Activated naive CD4-positive, alpha-beta T cell treated with anti-CD3 and anti-CD28 coated beads for 36 hours (primary cell): ENCODE measurements at regions not wholly inside any gene's neighbourhood (a gene's known extent, or its start where the extent isn't known, plus 50 kb on each side); places are given as distances from the start of the nearest gene placed in this dataset.

Source experiments
- CTCF ChIA-PET: fragments of 350-600 bp; sonication (Branson Sonifier 250); formaldehyde crosslinking; loops from one replicate; lab custom pipeline; 2021; ENCODE audit warnings: antibody characterized with exemption; lab: Charles Lee
- DNase-seq: peaks from one replicate; pipeline ENCODE4 v3.0.0-alpha.2; 2020
- H3K27ac Mint-ChIP-seq: one replicate; pipeline ENCODE4 v1.8.0; 2021; ENCODE audit warnings: mild to moderate bottlenecking, mixed read lengths
- H3K27me3 Mint-ChIP-seq: one replicate; pipeline ENCODE4 v1.8.0; 2021; ENCODE audit warnings: low read depth, mixed read lengths
- H3K36me3 Mint-ChIP-seq: one replicate; pipeline ENCODE4 v1.8.0; 2021; ENCODE audit warnings: low read depth, mixed read lengths
- H3K4me1 Mint-ChIP-seq: one replicate; pipeline ENCODE4 v1.8.0; 2021; ENCODE audit warnings: low read depth, mixed read lengths
- H3K4me3 Mint-ChIP-seq: one replicate; pipeline ENCODE4 v1.8.0; 2021; ENCODE audit warnings: mild to moderate bottlenecking, moderate library complexity, mixed read lengths
- H3K9me3 Mint-ChIP-seq: one replicate; pipeline ENCODE4 v1.8.0; 2021; ENCODE audit warnings: mixed read lengths
- intact Hi-C: fragments of 100-400 bp; cut with micrococcal nuclease; formaldehyde crosslinking; loops from one replicate; pipeline ENCODE4 v1.15.1; 2023

DNA sequence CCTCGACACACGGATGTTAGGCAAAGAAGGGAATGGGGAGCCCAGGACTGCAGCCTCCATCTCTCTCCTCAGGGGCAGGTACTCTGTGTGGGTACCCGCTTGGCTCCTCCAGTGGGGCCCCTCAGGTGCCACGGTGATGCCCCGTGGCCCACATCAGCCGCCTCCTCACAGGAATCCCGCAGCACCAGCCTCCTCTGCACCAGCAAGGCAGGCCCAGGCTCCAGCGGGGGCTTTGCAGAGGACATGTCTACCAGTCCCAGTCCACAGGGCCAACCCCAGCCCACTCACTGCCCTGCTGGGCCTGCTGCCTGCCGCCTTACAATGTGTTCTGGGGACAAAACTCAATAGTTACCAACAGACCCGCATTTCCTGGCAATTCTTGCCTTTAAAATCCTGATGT, 61.6 kb upstream of the ADGRA1 start:
- no peak for DNase-seq
- CTCF ChIA-PET = no interaction called here
- Mint-ChIP-seq H3K9me3 (no peaks in the 10 kb centered on the region), H3K36me3 (no peaks in the 10 kb centered on the region), H3K27ac (no peak overlapping the region), H3K4me1 (no peaks in the 10 kb centered on the region), H3K4me3 (no peak overlapping the region), H3K27me3 (peaks cover 7% of the 10 kb centered on the region)
- intact Hi-C loops = no loop called here

DNA sequence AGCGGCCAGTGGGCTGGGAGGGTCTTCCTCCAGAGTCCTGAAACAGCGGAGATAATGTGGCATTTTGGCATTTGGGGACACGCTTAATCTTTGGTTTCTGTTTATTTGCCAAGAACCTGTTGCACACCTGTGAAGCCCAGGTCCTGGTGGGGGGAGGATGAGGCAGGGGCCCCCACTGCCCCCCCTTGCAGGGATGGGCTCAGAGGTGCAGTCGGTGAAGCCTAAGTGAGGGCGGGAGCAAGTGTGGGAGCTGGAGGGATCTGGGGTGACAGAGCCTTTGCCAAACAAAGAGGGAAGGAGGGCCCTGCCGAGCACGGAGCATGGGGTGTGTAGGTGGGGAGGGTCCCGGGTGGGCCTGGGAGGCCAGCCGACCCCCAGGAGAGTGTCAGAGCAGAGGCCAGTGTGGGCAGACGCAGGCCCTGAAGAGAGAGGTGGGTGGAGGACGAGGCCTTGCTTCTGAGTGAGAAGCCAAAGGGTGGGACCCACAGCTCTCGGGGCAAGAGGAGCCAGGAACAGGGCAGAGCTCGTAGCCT, 62.1 kb upstream of the ADGRA1 start:
- Mint-ChIP-seq H3K36me3 (no peaks in the 10 kb centered on the region), H3K4me3 (no peak overlapping the region), H3K9me3 (no peaks in the 10 kb centered on the region), H3K4me1 (no peaks in the 10 kb centered on the region), H3K27ac (no peak overlapping the region), H3K27me3 (peaks cover 6% of the 10 kb centered on the region)
- no peak for DNase-seq
- CTCF ChIA-PET = no interaction called here
- intact Hi-C loops = no loop called here

DNA sequence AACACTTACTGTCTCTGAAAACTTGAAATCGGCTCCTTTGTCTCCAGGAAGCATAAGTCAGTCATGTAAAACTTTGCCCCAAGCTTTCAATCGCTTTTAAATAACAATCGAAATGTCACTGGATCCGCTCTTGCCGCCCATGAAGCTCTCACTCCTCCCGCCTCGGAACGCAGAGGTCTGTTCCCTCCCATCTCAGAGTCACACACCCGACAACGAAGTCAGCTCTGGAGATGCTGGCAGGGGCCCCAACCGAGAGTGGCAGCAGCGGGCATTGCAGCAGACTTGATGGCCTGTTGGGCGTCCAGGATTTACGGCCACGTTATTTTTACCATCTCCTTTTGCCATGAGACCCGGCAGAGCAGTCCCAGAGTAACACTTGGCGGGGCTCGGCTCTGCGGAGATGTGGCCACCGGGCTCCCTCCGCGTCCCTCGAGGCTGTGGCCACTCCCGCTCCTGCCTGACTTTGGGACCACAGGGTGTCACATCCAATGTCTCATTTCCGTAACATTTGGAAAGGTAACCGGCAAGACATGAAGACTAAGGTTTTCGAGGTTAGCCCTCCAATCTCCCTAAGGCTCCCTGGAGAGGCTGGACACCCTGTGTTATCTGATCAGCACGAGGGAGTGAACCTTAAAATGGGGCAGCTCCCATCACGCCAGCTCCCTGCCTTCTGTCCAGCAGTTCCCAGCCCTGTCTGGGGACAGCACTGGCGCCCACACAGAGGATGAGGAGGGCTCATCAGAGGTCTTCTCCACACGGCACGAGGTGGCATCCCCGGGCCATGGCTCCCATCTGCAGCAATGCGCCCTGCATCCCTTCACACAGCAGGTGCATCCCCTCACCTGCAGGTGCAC, 62.8 kb upstream of the ADGRA1 start:
- CTCF ChIA-PET = no interaction called here
- no peak overlapping the region for H3K27ac Mint-ChIP-seq
- H3K27me3 Mint-ChIP-seq = peaks cover 6% of the 10 kb centered on the region
- DNase-seq = no peak
- no peaks in the 10 kb centered on the region for H3K36me3 Mint-ChIP-seq
- H3K9me3 Mint-ChIP-seq = no peaks in the 10 kb centered on the region
- no peak overlapping the region for H3K4me3 Mint-ChIP-seq
- intact Hi-C loops = no loop called here
- H3K4me1 Mint-ChIP-seq = no peaks in the 10 kb centered on the region

DNA sequence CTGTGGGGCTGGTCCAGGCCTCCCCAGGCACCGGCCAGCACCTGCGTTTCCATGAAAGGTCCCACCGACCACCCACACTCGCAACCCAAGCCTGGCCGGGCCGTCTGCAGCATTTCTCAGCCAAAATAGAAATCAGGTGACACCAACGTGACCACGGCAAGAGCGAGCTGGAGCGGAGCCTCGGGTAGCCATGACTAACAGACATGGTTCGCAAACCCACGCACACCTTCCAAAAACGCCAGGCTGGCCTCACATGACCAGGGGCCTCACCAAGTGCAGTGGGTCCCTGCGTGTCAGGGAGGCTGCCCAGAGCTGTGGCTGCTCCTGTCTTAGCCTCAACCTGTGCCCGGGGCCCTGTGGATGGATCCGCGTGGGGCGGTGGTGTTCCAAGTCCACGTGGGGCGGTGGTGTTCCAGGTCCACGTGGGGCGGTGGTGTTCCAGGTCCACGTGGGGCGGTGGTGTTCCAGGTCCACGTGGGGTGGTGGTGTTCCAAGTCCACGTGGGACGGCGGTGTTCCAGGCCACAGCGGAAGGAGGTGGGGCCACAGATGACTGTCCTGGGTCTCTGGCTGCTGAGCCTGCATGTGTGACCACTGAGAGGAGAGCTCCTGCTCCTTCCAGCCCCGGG, 64.4 kb upstream of the ADGRA1 start:
- Mint-ChIP-seq H3K4me1 (no peaks in the 10 kb centered on the region), H3K4me3 (no peak overlapping the region), H3K36me3 (no peaks in the 10 kb centered on the region), H3K27me3 (peaks cover 6% of the 10 kb centered on the region), H3K9me3 (no peaks in the 10 kb centered on the region), H3K27ac (no peak overlapping the region)
- no peak for DNase-seq
- intact Hi-C loops = no loop called here
- CTCF ChIA-PET = no interaction called here

DNA sequence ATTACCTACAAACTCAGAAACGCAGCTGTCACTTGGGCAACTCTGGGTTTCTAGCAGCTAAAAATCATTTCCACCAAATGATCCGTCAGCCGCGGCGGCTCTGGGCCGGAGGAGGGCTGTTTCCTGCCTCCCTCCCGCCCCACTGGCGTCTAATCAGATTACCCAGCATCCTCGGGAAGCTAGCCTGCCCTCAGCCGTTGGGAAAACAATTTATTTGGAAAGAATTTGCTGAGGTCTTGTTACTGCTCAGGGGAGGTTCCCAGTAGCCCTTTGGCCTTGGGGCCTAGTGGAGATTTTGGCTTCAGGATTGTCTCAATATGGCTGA, 65.0 kb upstream of the ADGRA1 start:
- H3K27ac Mint-ChIP-seq = no peak overlapping the region

DNA sequence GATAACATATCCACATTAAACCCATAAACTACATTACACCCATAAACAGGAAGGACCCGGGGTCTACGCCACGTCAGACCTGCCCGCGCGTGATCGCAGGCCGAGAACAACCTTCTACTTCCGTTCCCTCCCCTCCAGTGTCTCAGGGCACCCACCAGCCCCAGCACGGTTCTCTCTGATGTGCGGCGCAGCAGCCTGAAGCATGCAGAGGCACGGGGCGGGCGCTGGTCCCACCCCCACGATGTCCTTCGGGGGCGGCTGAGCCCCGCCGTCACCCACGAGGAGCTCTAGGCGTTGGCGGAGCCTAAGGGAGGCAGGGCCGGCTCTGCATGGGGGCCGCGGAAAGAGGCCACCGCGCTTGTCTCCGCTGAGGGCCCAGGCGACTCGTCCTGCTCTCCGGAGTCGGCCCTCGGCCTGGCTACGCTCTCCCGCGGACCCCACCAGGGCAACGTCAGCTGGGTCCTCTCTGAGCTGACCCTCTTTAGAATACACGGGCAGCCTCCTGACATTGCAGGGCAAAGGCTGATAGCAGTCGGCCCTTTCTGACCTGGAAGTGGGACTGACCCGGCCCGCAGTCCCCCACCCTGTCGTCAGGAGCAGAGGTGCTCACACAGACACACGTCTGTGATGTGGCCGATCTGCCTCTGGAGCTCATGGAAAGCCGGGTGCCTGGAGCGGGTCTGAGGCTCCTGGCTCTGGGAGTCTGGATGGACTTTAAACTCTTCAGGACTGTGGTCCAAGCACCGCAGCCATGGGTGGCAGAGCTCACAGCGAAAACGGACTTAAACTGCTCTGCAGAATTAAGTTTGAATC, 65.6 kb upstream of the ADGRA1 start:
- Mint-ChIP-seq H3K9me3 (no peaks in the 10 kb centered on the region), H3K4me3 (no peak overlapping the region), H3K27me3 (no peaks in the 10 kb centered on the region), H3K36me3 (no peaks in the 10 kb centered on the region), H3K4me1 (no peaks in the 10 kb centered on the region), H3K27ac (no peak overlapping the region)
- intact Hi-C loops = no loop called here
- no peak for DNase-seq
- CTCF ChIA-PET = no interaction called here

More for the DNA sequence above, 65.0 kb upstream of the ADGRA1 start:
- Mint-ChIP-seq H3K4me1 (no peaks in the 10 kb centered on the region), H3K9me3 (no peaks in the 10 kb centered on the region), H3K36me3 (no peaks in the 10 kb centered on the region), H3K27me3 (peaks cover 3% of the 10 kb centered on the region), H3K4me3 (no peak overlapping the region)
- CTCF ChIA-PET = no interaction called here
- intact Hi-C loops = no loop called here
- DNase-seq = no peak

DNA sequence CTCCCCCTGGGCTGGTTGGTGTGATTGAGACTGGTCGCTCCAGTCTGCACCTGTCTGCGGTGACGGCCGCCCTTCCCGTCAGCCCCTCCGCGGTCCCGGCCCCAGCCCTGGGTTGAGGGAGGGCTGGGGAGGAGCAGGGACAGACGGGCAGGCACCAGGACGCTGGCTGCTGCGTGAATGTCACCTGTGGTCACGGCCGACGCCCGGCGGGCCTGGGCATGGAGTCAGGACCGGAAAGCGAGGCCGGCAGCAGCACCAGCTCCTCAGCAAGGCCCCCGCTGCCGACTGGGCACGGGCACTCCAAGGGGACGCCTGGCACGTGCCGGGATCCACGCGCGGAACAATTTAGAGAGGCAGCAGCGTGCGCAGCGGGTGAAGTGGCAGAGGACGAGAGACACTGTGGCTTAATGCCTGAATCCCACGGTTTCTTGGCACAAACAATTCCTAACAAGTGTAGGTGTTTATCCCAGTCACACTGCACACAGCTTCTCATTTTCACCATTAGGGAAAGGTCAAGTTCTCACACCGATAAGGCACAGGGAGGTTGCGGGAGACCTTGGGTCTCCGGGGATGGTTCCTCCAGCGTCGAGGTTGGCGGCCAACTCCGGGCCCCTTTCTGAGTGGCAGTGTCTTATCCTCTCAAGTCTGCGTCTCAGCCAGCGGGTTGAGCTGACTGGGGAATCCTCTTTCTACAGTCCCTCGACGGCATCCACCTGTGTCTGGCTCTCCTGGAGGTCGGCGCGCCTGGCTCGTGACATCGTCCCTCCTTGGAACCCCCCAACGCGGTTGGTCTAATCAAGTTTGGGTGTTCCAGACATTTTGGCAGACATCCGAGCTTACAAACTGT, 66.4 kb upstream of the ADGRA1 start:
- Mint-ChIP-seq H3K4me1 (no peaks in the 10 kb centered on the region), H3K9me3 (no peaks in the 10 kb centered on the region)
- intact Hi-C loops = no loop called here

DNA sequence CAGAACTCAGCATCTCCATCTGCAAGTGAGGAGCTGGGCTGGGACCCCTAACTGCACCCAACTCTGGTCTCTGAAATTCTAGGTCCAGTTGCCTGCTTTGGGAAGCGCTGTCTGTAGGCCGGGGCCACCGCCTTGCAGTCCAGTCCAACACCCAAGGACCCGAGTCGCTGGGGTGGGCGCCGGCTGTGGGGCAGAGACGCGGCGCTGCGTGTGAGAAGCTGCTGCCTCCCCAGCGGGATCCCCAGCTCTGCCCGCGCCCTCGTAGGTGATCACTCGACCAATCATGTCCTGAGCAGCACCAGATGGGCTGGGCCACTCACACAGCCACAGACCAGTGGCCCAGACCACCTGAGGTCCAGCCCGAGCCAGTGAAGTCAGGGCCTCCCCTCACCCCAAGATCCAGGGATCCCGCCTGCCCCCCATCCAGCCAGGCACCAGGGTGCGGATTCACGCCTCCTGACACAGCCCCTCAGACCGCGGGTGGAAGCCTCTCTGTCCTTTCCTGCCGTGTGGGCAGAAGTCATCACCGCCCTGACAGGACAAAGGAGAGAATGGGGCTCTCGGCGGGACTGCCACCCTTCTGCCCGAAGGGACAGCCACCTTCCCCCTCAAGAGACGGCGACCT, 67.4 kb upstream of the ADGRA1 start:
- no peaks in the 10 kb centered on the region for H3K9me3 Mint-ChIP-seq
- no peak overlapping the region for H3K27ac Mint-ChIP-seq
- CTCF ChIA-PET = no interaction called here
- H3K27me3 Mint-ChIP-seq = no peaks in the 10 kb centered on the region
- no peak for DNase-seq
- H3K4me1 Mint-ChIP-seq = no peaks in the 10 kb centered on the region
- H3K36me3 Mint-ChIP-seq = no peaks in the 10 kb centered on the region
- H3K4me3 Mint-ChIP-seq = no peak overlapping the region
- intact Hi-C loops = no loop called here

More for the DNA sequence above, 66.4 kb upstream of the ADGRA1 start:
- CTCF ChIA-PET = no interaction called here
- no peak overlapping the region for H3K4me3 Mint-ChIP-seq
- DNase-seq = no peak
- H3K27me3 Mint-ChIP-seq = no peaks in the 10 kb centered on the region
- no peak overlapping the region for H3K27ac Mint-ChIP-seq
- H3K36me3 Mint-ChIP-seq = no peaks in the 10 kb centered on the region

DNA sequence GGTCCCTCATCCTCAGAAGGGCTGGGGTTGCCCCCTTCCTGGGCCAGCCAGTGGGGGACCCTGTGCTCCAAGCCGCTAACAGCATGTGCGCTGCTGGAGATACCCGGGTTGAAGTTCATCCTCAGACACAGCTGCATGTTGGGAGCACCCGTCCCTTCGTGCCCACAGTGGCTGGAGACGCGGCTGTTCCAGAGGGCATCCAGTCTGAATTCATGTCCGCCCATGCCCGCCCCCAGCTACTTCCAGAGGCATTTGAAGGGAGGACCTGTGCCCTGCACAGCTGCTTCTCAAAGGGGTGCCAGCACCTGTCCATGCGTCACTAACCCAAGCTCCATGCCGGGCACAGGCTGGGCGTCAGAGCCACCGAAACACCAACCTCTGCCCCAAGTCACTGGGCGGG, 68.1 kb upstream of the ADGRA1 start:
- H3K27ac Mint-ChIP-seq = no peak overlapping the region
- H3K36me3 Mint-ChIP-seq = no peaks in the 10 kb centered on the region
- H3K4me1 Mint-ChIP-seq = no peaks in the 10 kb centered on the region
- no peak overlapping the region for H3K4me3 Mint-ChIP-seq
- H3K9me3 Mint-ChIP-seq = no peaks in the 10 kb centered on the region
- CTCF ChIA-PET = no interaction called here
- no peaks in the 10 kb centered on the region for H3K27me3 Mint-ChIP-seq
- intact Hi-C loops = no loop called here
- DNase-seq = no peak

DNA sequence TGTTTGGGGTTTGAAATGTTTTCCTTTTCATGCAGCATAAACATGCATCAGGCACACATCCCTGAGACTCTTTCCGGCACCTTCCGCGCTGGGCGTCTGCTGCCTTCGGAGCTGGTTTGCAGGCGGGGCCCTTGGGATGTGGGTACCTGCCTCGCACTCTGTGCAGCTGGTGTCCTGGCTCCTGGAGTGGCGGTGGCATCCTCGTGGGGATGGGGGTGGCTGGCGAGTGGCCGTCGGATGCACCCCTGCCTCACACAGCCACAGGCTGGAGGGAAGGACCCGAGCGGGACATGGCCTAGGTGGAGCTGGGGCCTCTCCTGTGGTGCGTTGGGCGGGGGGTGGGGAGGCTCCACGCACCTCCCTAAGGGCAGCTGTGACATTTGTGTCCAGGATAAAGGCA, 68.5 kb upstream of the ADGRA1 start:
- Mint-ChIP-seq H3K9me3 (no peaks in the 10 kb centered on the region), H3K27ac (no peak overlapping the region), H3K4me3 (no peak overlapping the region), H3K27me3 (no peaks in the 10 kb centered on the region), H3K4me1 (no peaks in the 10 kb centered on the region), H3K36me3 (no peaks in the 10 kb centered on the region)
- CTCF ChIA-PET = no interaction called here
- intact Hi-C loops = no loop called here
- DNase-seq = no peak

GRCh38 chr10:133018491-133018890, 69.2 kb upstream of the ADGRA1 start:
- intact Hi-C loops = no loop called here
- no peak for DNase-seq
- Mint-ChIP-seq H3K4me3 (no peak overlapping the region), H3K9me3 (no peaks in the 10 kb centered on the region), H3K36me3 (no peaks in the 10 kb centered on the region), H3K27ac (no peak overlapping the region), H3K4me1 (no peaks in the 10 kb centered on the region), H3K27me3 (no peaks in the 10 kb centered on the region)
- CTCF ChIA-PET = no interaction called here
